Spleen (tissue), 7 donors: ENCODE measurements at regions not wholly inside any gene's neighbourhood (a gene's known extent, or its start where the extent isn't known, plus 50 kb on each side); places are given as distances from the start of the nearest gene placed in this dataset.

ENCODE experiments used
- CTCF ChIP-seq, 11 experiments: fragments of 200-600 bp in 7 of 11; fragments of 450-650 bp in 4 of 11; sonication (generic) in 4 of 11; IDR thresholded peaks in 8 of 11; conservative IDR thresholded peaks in 3 of 11; 1 replicate in 7 of 11; 2 replicates in 4 of 11; pipeline versions ENCODE4 v1.4.0 to v1.8.0; 2016 to 2021; ENCODE audit warnings: antibody characterized with exemption in 11 of 11, inconsistent platforms in 4 of 11, mild to moderate bottlenecking in 1 of 11
- POLR2A ChIP-seq, 3 donors: fragments of 450-650 bp; IDR thresholded peaks; one replicate each; pipeline ENCODE4 v1.5.1; 2017; ENCODE audit warnings: antibody characterized with exemption in 3 of 3, mild to moderate bottlenecking in 1 of 3
- donor health status: DM: no; HTN: no; CAD: no; lungs with moderate emphysema.
- donor health status: DM: no; HTN: no; CAD: no.
- donor health status: DM: no; HTN: no; CAD: no.

- TF ChIP-seq POLR2A (IDR thresholded peaks at IDR 0.05) (no peak), CTCF (IDR thresholded peaks at IDR 0.05 in 8 of 11, conservative IDR thresholded peaks at IDR 0.05 in 3 of 11) (no peak)
Observed at GRCh38 chr12:66919466-66919865, 240.6 kb upstream of the GRIP1 start.
